Dendritic cell treated with granulocyte-macrophage colony-stimulating factor and Interleukin-4, amounts not matched to agents 40 ng/mL and 50 ng/mL, for 4 days (primary cell): ENCODE measurements at regions not wholly inside any gene's neighbourhood (a gene's known extent, or its start where the extent isn't known, plus 50 kb on each side); places are given as distances from the start of the nearest gene placed in this dataset.

Experiments used
- H3K27ac Mint-ChIP-seq: one replicate; pipeline ENCODE4 v1.8.0; 2022; ENCODE audit warnings: mild to moderate bottlenecking, mixed read lengths
- H3K27me3 Mint-ChIP-seq: one replicate; pipeline ENCODE4 v1.8.0; 2022; ENCODE audit warnings: mild to moderate bottlenecking, mixed read lengths
- H3K36me3 Mint-ChIP-seq: one replicate; pipeline ENCODE4 v1.8.0; 2022; ENCODE audit warnings: low read depth, mixed read lengths
- H3K4me1 Mint-ChIP-seq: one replicate; pipeline ENCODE4 v1.8.0; 2022; ENCODE audit warnings: low read depth, mixed read lengths
- H3K4me3 Mint-ChIP-seq: one replicate; pipeline ENCODE4 v1.8.0; 2022; ENCODE audit warnings: mild to moderate bottlenecking, moderate library complexity, mixed read lengths
- H3K9me3 Mint-ChIP-seq: one replicate; pipeline ENCODE4 v1.8.0; 2022; ENCODE audit warnings: mixed read lengths
- intact Hi-C: fragments of 100-400 bp; cut with micrococcal nuclease; formaldehyde crosslinking; loops from one replicate; pipeline ENCODE4 v1.15.0; 2022

- Mint-ChIP-seq H3K36me3 (no peaks in the 10 kb centered on the region), H3K27ac (no peak overlapping the region)
Measured at GRCh38 chr13:37412241-37412921, 186.2 kb downstream of the POSTN start.

DNA sequence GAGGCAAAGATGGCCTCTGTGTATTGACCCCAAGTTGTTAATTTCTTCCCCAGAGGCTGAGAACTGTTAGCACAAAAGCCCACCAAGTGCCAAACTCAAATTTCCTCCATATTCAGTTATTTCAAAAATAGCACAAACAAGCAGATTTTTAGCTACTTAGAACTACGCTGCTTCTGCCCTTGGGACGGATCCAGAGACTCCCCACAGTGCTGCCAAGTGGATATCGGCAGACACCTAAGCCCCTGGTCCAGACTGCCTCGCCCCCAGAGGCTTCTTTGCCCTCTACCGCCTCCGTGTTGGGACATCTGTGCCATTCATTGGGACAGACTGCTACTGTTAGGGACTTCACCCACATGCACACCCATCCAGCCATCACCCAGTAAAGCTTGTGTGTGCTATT is 188.3 kb downstream of the POSTN start:
- no peaks in the 10 kb centered on the region for H3K4me1 Mint-ChIP-seq
- intact Hi-C loops: no loop called here
- H3K27me3 Mint-ChIP-seq: no peaks in the 10 kb centered on the region
- no peak overlapping the region for H3K27ac Mint-ChIP-seq
- H3K4me3 Mint-ChIP-seq: no peak overlapping the region
- peaks cover 11% of the 10 kb centered on the region for H3K9me3 Mint-ChIP-seq
- H3K36me3 Mint-ChIP-seq: no peaks in the 10 kb centered on the region

More at GRCh38 chr13:37412241-37412921, 186.2 kb downstream of the POSTN start:
- H3K9me3 Mint-ChIP-seq: peaks cover 2% of the 10 kb centered on the region
- no peaks in the 10 kb centered on the region for H3K27me3 Mint-ChIP-seq
- no peak overlapping the region for H3K4me3 Mint-ChIP-seq
- no peaks in the 10 kb centered on the region for H3K4me1 Mint-ChIP-seq
- intact Hi-C loops: no loop called here

DNA sequence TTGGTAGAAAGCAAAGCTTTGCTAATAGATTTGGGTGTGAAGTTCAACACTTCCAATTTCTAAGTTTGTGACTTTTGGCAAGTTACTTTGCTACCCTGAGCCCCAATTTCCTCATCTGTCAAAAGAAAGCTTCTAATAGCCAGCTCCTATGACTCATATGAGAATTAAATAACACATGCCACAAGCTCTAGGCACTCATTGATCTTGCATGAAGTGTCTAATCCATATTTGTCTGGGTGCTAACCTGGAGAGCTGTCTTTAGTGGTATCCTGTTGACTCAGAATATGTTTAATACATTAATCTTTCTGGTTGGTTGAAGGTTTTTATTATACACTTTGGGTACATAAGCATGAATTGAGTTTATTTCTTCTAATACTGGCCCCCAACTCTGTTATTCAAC is 188.8 kb downstream of the POSTN start:
- no peak overlapping the region for H3K27ac Mint-ChIP-seq
- H3K9me3 Mint-ChIP-seq: peaks cover 11% of the 10 kb centered on the region
- H3K27me3 Mint-ChIP-seq: no peaks in the 10 kb centered on the region
- no peak overlapping the region for H3K4me3 Mint-ChIP-seq
- intact Hi-C loops: no loop called here
- no peaks in the 10 kb centered on the region for H3K4me1 Mint-ChIP-seq
- H3K36me3 Mint-ChIP-seq: no peaks in the 10 kb centered on the region

DNA sequence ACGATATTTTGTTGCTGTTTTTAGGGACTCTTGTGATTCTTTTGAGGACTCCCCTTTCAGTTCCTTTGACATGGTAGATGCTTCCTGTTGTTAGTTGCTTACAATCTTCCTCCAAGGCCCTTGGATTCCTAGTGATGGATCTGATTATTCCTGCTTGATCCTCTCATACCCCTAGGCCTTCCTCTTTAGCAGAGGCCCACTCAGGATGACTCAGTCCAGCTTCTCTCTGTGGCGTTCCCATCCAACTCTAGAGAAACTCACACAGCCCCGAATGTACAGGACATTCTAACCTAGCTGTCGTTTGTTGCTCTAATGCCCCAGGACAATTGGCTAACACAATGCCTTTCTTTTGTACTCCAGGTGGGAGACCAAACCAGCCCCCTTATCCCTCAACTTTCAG is 191.4 kb downstream of the POSTN start:
- peaks cover 11% of the 10 kb centered on the region for H3K9me3 Mint-ChIP-seq
- H3K27me3 Mint-ChIP-seq: no peaks in the 10 kb centered on the region
- H3K4me3 Mint-ChIP-seq: no peak overlapping the region
- intact Hi-C loops: no loop called here
- no peaks in the 10 kb centered on the region for H3K4me1 Mint-ChIP-seq
- H3K36me3 Mint-ChIP-seq: no peaks in the 10 kb centered on the region
- no peak overlapping the region for H3K27ac Mint-ChIP-seq

DNA sequence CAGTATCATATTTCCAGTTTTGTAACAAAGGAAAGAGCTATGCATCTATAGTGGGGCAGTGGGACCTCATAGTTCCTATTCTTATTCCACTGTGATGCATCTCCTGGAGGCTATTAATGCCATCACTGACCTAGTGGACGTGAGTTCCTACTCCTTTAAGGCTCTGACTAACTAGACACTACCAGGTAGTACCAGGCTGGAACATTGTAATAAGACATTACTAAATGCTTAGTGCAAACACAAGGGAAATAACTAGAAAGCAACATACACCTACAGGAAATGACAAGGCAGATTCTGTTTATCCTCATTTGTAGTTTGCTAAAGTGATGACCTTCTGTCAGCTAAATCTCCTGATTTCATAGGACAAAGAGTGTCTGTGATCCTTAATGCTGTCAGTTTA is 192.5 kb downstream of the POSTN start:
- intact Hi-C loops: no loop called here
- Mint-ChIP-seq H3K4me1 (no peaks in the 10 kb centered on the region), H3K4me3 (no peak overlapping the region), H3K36me3 (no peaks in the 10 kb centered on the region), H3K27ac (no peak overlapping the region), H3K9me3 (peaks cover 11% of the 10 kb centered on the region), H3K27me3 (no peaks in the 10 kb centered on the region)

DNA sequence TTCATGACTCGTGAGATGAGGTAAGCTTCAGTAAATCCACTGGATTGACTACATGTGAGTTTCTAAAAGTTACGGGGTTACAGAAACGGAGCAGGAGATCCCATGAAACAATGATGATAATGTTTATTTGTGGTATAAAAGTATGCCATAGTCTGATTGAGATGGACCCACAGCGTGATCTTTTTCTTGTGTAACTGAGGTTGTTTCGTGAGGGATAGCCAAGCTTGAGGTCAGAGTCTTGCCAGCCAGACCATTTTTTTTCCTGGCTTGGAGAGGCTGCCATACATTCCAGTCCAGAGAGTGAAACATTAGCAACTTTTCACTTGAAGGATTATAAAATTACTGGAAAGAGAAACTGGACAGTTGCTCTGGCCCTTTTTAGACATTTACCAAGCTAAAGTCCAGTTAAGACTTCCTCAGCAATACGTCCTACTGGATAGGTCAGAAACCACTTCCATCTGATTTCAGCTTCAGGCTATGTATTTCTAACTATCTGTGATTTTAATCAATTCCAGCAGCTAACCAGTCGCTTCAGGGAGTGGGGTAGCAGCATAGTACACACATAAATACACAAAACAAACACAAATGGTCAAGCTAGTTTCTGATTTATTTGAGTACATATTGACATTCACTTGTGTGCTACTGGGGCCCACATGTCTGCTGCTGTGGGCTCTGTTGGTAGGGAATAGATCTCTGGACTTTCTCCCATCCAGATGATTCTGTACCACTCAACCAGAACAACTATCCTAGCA is 194.6 kb downstream of the POSTN start:
- H3K9me3 Mint-ChIP-seq: peaks cover 11% of the 10 kb centered on the region

GRCh38 chr13:37401721-37402120 is 196.8 kb downstream of the POSTN start:
- Mint-ChIP-seq H3K4me3 (no peak overlapping the region), H3K4me1 (no peaks in the 10 kb centered on the region), H3K27ac (no peak overlapping the region), H3K9me3 (peaks cover 3% of the 10 kb centered on the region), H3K27me3 (no peaks in the 10 kb centered on the region), H3K36me3 (no peaks in the 10 kb centered on the region)
- intact Hi-C loops: no loop called here

More for the DNA sequence above, 194.6 kb downstream of the POSTN start:
- Mint-ChIP-seq H3K4me1 (no peaks in the 10 kb centered on the region), H3K4me3 (no peak overlapping the region), H3K27me3 (no peaks in the 10 kb centered on the region), H3K27ac (no peak overlapping the region), H3K36me3 (no peaks in the 10 kb centered on the region)
- intact Hi-C loops: no loop called here

DNA sequence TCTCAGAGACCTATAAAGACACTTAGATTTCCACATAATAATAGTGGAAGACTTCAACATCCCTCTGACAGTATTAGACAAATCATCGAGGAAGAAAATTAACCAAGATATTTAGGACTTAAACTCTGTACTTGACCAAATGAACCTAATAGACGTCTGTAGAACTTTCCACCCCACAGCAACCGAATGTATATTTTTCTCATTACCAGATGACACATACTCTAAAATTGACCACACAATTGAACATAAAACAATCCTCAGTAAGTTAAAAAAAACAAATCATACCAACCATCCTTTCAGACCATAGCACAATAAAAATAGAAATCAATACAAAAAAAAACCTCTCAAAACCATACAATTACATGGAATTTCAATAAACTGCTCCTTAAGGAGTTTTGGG is 201.0 kb downstream of the POSTN start:
- Mint-ChIP-seq H3K4me3 (no peak overlapping the region), H3K9me3 (peaks cover 14% of the 10 kb centered on the region), H3K27me3 (no peaks in the 10 kb centered on the region), H3K36me3 (no peaks in the 10 kb centered on the region), H3K4me1 (no peaks in the 10 kb centered on the region), H3K27ac (no peak overlapping the region)
- intact Hi-C loops: no loop called here

DNA sequence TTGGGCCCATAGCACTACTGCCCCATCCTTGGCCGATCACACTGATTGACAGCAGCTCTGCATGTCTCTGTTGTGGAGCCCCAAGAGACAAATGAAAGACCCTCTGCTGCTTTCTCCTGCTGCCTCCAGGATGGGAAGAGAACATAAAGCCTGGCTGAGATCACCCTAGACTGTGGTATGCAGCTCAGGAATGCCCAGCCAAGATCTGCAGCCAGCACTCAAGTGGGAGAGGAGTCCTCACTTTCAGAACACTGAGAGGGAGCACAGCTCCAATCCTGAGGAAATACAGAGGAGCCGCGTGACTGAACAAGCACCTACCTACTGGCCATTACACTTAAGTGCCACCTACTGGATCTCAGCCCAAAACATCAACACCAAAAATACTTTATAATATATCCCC is 203.0 kb downstream of the POSTN start:
- H3K9me3 Mint-ChIP-seq: peaks cover 31% of the 10 kb centered on the region

GRCh38 chr13:37392389-37392788 is 206.2 kb downstream of the POSTN start:
- Mint-ChIP-seq H3K27ac (no peak overlapping the region), H3K36me3 (no peaks in the 10 kb centered on the region), H3K27me3 (no peaks in the 10 kb centered on the region)

More for the DNA sequence above, 203.0 kb downstream of the POSTN start:
- Mint-ChIP-seq H3K27ac (no peak overlapping the region), H3K36me3 (no peaks in the 10 kb centered on the region), H3K4me3 (no peak overlapping the region), H3K27me3 (no peaks in the 10 kb centered on the region), H3K4me1 (no peaks in the 10 kb centered on the region)
- intact Hi-C loops: no loop called here

DNA sequence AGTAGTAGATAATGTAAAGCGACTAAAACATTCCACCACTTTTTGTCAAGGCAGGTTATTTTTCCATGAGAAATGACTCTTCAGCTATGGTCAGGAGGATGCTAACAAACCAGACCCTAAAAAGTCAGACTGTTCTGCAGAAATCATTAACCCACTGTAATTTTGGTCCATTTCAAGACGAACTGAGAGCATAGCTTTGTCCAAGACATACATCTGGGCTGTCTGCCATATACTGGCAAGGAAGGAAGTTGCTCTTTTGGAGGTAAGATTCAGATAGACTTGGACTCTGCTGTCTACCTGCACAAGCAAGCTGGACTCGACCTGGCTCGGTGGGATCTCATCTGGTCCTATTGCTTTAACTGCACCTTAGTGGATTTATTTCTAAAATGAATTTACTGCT is 207.8 kb downstream of the POSTN start:
- H3K9me3 Mint-ChIP-seq: peaks cover 29% of the 10 kb centered on the region
- intact Hi-C loops: no loop called here
- H3K27ac Mint-ChIP-seq: no peak overlapping the region
- no peak overlapping the region for H3K4me3 Mint-ChIP-seq
- H3K27me3 Mint-ChIP-seq: no peaks in the 10 kb centered on the region
- H3K4me1 Mint-ChIP-seq: no peaks in the 10 kb centered on the region
- no peaks in the 10 kb centered on the region for H3K36me3 Mint-ChIP-seq

More at GRCh38 chr13:37392389-37392788, 206.2 kb downstream of the POSTN start:
- Mint-ChIP-seq H3K4me1 (no peaks in the 10 kb centered on the region), H3K4me3 (no peak overlapping the region), H3K9me3 (peaks cover 31% of the 10 kb centered on the region)
- intact Hi-C loops: no loop called here

- Mint-ChIP-seq H3K27ac (no peak overlapping the region), H3K36me3 (no peaks in the 10 kb centered on the region), H3K27me3 (no peaks in the 10 kb centered on the region), H3K4me1 (no peaks in the 10 kb centered on the region), H3K4me3 (no peak overlapping the region), H3K9me3 (peaks cover 3% of the 10 kb centered on the region)
- intact Hi-C loops: no loop called here
Measured at GRCh38 chr13:37385956-37386670, 212.5 kb downstream of the POSTN start.

GRCh38 chr13:37385248-37385647 is 213.3 kb downstream of the POSTN start:
- H3K4me3 Mint-ChIP-seq: no peak overlapping the region
- intact Hi-C loops: no loop called here
- no peaks in the 10 kb centered on the region for H3K36me3 Mint-ChIP-seq

DNA sequence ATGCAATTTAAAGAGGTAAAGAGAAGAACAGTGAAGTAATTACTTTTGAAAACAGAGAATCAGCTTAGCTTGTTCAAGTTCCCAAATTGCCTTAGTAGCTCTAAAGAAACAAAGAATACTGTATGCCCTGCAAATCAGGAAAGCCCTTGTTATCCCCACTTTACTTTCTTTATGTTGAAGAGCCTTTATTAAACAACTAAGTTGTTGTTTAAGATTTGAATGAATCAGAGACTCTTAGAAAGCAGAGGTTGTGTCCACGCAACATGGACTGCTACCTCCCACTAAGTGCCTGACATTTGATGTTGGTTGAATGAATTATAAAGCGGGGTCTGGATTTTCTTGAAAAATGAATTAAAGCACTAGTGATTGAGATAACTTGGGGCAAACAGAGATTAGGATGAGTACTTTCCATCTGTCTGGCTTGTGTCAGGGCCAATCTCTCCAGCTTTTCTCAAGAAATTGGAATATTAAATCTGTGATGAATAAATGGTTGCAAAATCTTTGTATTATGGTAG is 214.7 kb downstream of the POSTN start:
- H3K9me3 Mint-ChIP-seq: no peaks in the 10 kb centered on the region
- intact Hi-C loops: no loop called here
- H3K36me3 Mint-ChIP-seq: no peaks in the 10 kb centered on the region
- H3K4me3 Mint-ChIP-seq: no peak overlapping the region
- no peaks in the 10 kb centered on the region for H3K27me3 Mint-ChIP-seq
- no peaks in the 10 kb centered on the region for H3K4me1 Mint-ChIP-seq
- H3K27ac Mint-ChIP-seq: no peak overlapping the region

More at GRCh38 chr13:37385248-37385647, 213.3 kb downstream of the POSTN start:
- H3K27ac Mint-ChIP-seq: no peak overlapping the region
- no peaks in the 10 kb centered on the region for H3K9me3 Mint-ChIP-seq
- no peaks in the 10 kb centered on the region for H3K27me3 Mint-ChIP-seq
- no peaks in the 10 kb centered on the region for H3K4me1 Mint-ChIP-seq
